Left lung (tissue), 4 donors: ENCODE measurements at regions not wholly inside any gene's neighbourhood (a gene's known extent, or its start where the extent isn't known, plus 50 kb on each side); places are given as distances from the start of the nearest gene placed in this dataset.

ENCODE experiments used
- ATAC-seq: fragments of 200-7000 bp; cut with Tn5 transposase; one replicate; pipeline ENCODE4 v1.9.1; 2020; ENCODE audit warnings: moderate library complexity
- DNase-seq, 4 donors: peaks; one replicate each; pipeline ENCODE4 v3.0.0-alpha.2; 2013 to 2020
- H3K27ac ChIP-seq, 2 donors: fragments of 200-600 bp; sonication (generic) in 1 of 2; one replicate each; pipeline versions ENCODE4 v1.5.0 to v1.8.0; 2020 to 2021
- H3K27me3 ChIP-seq, 2 donors: fragments of 200-600 bp; sonication (generic) in 1 of 2; one replicate each; pipeline versions ENCODE4 v1.5.0 to v1.8.0; 2020 to 2021
- H3K36me3 ChIP-seq, 2 donors: fragments of 200-600 bp; sonication (generic) in 1 of 2; one replicate each; pipeline versions ENCODE4 v1.5.0 to v1.8.0; 2020 to 2021
- H3K4me1 ChIP-seq, 2 donors: fragments of 200-600 bp; one replicate each; pipeline ENCODE4 v1.8.0; 2021
- H3K4me3 ChIP-seq, 2 donors: fragments of 200-600 bp; sonication (generic) in 1 of 2; one replicate each; pipeline versions ENCODE4 v1.5.0 to v1.8.0; 2020 to 2021; ENCODE audit warnings: mild to moderate bottlenecking in 1 of 2
- H3K9me3 ChIP-seq, 2 donors: fragments of 200-600 bp; sonication (generic) in 1 of 2; one replicate each; pipeline versions ENCODE4 v1.5.0 to v1.8.0; 2020 to 2021
- CTCF ChIP-seq, 2 donors: fragments of 200-600 bp; sonication (generic) in 1 of 2; IDR thresholded peaks; one replicate each; pipeline versions ENCODE4 v1.5.0 to v1.8.0; 2021; ENCODE audit warnings: antibody characterized with exemption in 2 of 2
- intact Hi-C, 2 donors: fragments of 100-400 bp; cut with DNase I; formaldehyde crosslinking; loops; one replicate each; pipeline versions ENCODE4 v1.11.2 to v1.14.2; 2022
- donor health status: DM: no; HTN: yes; CAD: no.
- donor health status: DM: no; HTN: no; CAD: no.

- DNase-seq (no peak), ATAC-seq (no peak)
- TF ChIP-seq CTCF (IDR thresholded peaks at IDR 0.05), result no peak
- Histone ChIP-seq H3K36me3 (no peaks in the 10 kb centered on the region), H3K4me3 (no peak overlapping the region), H3K9me3 (peaks cover 0 to 5% of the 10 kb centered on the region in 2 donors), H3K4me1 (no peaks in the 10 kb centered on the region), H3K27me3 (no peaks in the 10 kb centered on the region), H3K27ac (no peak overlapping the region)
- intact Hi-C loops, result no loop called here
These were observed 1519.1 kb downstream of the BRINP3 start for GRCh38 chr1:188958461-188959115.

DNA sequence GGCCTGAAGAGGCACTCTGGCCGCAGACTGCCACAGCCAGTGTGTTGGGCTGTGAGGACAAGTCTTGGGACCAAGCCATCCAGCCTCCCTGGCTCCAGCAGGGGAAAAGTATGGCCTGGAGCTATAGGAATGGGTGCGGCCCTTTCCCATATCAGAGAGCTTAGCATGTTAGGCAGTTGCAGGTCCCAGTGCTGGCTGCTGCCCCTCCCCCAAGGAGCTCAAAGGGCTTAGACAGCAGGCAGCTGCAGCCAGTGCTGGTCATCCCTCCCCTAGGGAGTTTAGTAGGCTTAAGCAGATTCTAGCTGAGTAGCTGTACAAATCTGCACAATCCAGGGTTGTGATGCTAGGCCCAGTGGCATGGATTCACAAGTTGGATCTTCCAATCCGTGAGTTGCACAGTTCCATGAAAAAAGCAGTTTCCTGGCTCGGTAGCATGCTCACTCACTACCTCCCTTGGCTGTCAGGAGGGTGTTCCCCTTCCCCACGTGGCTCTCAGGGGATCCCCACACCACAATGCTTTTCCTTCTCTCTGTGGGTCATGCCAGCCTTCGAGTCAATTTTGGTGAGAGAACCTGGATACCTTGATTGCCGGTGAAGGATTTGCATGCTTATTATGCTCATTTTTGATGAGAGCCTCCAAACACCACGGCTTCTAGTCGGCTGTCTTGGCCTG lies 1490.8 kb downstream of the BRINP3 start:
- Histone ChIP-seq H3K27me3 (no peaks in the 10 kb centered on the region), H3K9me3 (peaks cover 0 to 16% of the 10 kb centered on the region in 2 donors), H3K36me3 (no peaks in the 10 kb centered on the region), H3K4me1 (no peaks in the 10 kb centered on the region), H3K27ac (no peak overlapping the region), H3K4me3 (no peak overlapping the region)
- ATAC-seq (no peak), DNase-seq (peak in 1 of 4 donors; percentile 17)
- no peak for TF ChIP-seq CTCF (IDR thresholded peaks at IDR 0.05)
- intact Hi-C loops, result no loop called here

- H3K9me3 ChIP-seq, result peaks cover 0 to 8% of the 10 kb centered on the region in 2 donors
- no peak for ATAC-seq
- no peaks in the 10 kb centered on the region for H3K36me3 ChIP-seq
- intact Hi-C loops, result no loop called here
- H3K4me3 ChIP-seq, result no peak overlapping the region
- no peak overlapping the region for H3K27ac ChIP-seq
- H3K4me1 ChIP-seq, result no peaks in the 10 kb centered on the region
- no peak for DNase-seq
- H3K27me3 ChIP-seq, result no peaks in the 10 kb centered on the region
- TF ChIP-seq CTCF (IDR thresholded peaks at IDR 0.05), result no peak
These were observed 1489.1 kb downstream of the BRINP3 start for GRCh38 chr1:188988589-188988988.

GRCh38 chr1:188991221-188991930 lies 1486.3 kb downstream of the BRINP3 start:
- Histone ChIP-seq H3K36me3 (no peaks in the 10 kb centered on the region), H3K27me3 (no peaks in the 10 kb centered on the region), H3K4me1 (no peaks in the 10 kb centered on the region), H3K9me3 (peaks cover 0 to 6% of the 10 kb centered on the region in 2 donors), H3K4me3 (no peak overlapping the region), H3K27ac (no peak overlapping the region)
- intact Hi-C loops, result no loop called here
- no peak for ATAC-seq
- no peak for TF ChIP-seq CTCF (IDR thresholded peaks at IDR 0.05)
- DNase-seq, result no peak

- H3K36me3 ChIP-seq, result no peaks in the 10 kb centered on the region
- ATAC-seq, result peak; percentile 90
- no peaks in the 10 kb centered on the region for H3K4me1 ChIP-seq
- H3K4me3 ChIP-seq, result no peak overlapping the region
- no peak for TF ChIP-seq CTCF (IDR thresholded peaks at IDR 0.05)
- DNase-seq, result no peak
- no peaks in the 10 kb centered on the region for H3K9me3 ChIP-seq
- no peak overlapping the region for H3K27ac ChIP-seq
- no peaks in the 10 kb centered on the region for H3K27me3 ChIP-seq
- intact Hi-C loops, result no loop called here
These were observed 1469.8 kb downstream of the BRINP3 start for GRCh38 chr1:189007824-189008223.
